GM18858 (cell line): ENCODE measurements at regions not wholly inside any gene's neighbourhood (a gene's known extent, or its start where the extent isn't known, plus 50 kb on each side); places are given as distances from the start of the nearest gene placed in this dataset.
"Not testable (repeated sequence)": the region's sequence is repeated elsewhere in the genome, so short reads cannot be mapped to it uniquely, and the experiment has no call there.

Experiments used
- ATAC-seq: cut with Tn5 transposase; IDR thresholded peaks from one replicate; pipeline ENCODE4 v1.9.1; 2021; ENCODE audit not compliant: unreplicated experiment

DNA sequence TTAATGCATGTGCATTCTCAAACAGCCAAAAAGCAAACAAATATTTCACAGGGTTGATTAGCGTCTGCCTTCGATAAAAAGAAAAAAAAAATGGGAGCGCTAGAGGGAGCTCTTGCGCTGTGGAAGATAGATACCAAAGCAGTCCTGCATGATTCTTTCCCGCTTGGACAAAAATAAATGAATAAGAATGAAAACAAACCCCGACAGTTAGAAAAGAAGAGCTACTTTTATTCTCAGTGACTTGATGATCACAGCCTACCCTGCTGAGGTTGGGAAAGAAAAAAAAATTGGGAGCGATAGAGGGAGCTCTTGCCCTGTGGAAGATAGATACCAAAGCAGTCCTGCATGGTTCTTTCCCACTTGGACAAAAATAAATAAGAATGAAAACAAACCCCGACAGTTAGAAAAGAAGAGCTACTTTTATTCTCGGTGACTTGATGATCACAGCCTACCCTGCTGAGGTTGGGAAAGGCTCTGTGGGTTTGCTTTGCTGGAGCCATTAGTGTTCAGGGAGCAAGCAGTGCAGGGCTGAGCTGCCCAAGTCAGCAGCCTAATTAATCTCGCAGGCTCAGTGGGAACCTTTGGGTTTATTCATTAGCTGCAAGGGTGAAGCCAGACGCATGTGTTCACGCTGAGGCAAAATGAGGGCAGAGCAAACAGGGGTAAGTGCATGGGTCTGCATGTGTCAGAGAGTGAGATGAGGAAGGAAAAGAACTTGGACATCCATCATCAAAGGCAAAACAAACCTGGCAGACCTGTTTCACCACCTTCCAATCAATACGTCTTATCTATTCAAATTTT, 249.3 kb upstream of the PRKX start:
- no peak for ATAC-seq

DNA sequence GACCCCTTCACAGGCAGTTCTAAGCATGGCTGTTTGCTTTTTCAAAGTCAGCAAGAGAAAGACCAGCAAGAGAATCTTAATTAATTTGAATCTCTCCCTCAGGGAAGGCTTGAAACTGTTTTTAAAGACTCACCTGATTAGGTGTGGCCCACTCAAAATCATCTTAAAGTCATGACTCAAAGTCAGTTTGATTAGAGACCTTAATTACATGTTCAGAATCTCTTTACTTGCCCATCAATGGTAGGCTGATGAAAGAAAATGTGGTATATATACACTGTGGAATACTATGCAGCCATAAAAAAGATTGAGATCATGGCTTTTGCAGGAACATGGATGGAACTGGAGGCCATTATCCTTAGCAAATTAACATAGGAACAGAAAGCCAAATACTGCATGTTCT, 247.5 kb upstream of the PRKX start:
- ATAC-seq: no peak

DNA sequence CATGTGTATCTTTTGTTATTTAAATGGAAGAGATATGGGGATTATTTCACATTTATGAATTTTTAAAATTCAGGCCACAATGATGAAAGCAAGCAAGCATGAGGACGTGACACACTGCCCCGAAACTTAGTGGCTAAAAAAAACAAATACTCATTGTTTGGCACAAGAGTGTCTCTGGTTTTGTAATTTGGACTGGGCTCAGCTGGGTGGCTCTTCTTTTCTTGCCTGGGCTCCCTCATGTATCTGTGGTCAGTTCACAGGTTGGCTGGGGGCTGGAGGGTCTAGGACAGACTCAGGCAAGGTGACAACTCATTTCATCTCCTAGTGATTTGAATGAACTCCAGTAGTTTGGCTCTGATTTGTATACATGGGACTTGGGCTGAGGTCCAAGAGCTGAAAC, 238.4 kb upstream of the PRKX start:
- ATAC-seq: no peak

DNA sequence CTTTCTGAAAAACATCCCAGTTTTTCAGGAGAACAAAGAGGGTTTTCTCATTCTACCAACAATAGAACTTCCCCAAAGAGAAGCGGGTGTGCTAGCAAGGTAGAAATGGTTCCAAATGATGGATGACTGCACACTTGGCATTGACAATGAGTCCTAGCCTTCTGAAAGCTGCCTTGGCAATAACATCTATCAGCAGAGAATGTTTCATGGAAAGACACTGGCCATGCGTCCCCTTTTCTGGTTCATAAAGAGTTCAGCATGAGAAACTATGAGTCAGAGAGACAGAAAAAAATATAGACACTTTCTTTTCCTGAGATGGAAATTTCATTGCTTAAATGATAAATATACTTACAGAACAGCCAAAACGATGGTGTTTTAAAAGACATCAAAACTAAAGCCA, 236.9 kb upstream of the PRKX start:
- no peak for ATAC-seq

DNA sequence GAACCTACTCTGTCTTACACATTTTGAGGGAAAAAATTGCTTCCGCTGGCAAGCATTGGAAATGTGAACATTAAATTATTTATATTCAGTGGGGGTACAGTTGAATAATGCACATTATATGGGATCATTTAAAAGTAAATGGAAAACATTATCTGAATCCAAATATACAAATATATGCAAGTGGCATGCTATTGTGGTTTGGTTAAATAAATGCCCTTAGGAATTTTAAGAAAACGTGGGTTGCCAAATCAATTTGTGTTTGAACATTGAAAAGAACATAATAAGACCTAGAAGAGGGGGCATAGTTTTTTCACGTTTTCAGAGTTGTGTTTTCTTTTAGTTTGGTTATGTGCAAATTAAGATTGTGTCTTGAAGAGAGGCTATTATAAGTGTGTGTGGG, 230.5 kb upstream of the PRKX start:
- no peak for ATAC-seq

DNA sequence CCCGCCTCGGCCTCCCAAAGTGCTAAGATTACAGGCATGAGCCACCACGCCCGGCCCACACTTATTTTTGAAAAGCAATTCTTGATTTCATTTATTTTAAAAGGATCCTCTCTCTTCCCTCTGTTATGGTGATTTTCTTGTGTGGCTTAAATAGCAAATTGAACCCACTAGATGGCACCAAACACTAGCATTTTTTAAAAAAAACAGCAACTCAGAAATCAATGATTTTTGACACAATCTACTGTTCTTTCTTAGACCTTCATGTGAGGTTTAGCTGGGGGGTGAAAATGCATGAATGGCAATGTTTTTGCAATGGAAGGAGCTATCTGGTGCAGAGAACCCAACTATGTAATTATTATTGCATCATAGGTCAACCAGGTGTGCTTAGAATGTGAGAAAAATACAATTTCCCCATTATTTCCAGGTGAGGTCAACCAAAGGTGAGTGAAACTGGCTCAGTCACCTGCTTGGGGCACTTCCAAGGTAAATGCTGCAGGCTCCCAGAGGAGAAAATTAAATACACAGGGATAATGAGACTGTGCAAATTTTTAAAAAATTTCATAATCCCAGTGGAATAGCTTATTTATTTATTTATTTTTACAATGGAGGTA, 226.7 kb upstream of the PRKX start:
- no peak for ATAC-seq

DNA sequence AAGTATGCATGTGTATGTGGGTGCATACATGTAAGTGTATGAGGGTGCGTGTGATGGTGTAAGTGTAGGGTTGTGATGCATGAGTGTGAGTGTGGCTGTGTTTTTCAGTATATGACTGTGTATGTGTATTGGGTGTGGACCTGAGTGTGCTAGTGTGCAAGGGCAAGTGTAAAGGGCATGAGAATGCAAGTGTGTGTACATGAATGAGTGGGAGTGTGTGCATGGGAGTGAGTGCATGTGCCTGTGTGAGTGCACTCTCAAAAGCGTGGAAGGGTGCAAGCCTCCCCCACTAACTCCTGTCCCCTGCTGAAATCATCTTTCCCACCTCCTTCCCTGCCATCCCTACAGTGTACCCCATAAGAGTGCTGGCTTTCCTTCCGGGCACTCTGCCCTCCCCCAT, 225.1 kb upstream of the PRKX start:
- no peak for ATAC-seq

DNA sequence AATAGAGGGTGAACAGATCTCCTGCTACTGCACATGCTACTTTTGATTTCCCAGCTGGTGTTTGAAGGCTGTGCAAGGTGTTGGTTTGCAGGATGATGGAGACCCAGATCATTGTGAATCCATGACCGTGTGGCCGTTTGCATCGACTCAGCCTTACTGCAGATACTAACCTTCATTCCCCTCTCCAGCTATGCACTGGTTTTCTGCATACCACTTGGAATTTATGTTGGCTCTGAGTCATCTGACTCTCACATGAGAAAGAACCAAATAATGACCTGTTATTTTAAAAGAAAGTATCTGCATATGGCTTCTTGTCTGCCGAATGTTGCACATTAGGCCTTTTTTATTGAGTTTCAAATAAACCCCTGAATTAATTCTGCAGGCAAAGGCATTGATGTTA, 221.7 kb upstream of the PRKX start:
- not testable (repeated sequence) for ATAC-seq

DNA sequence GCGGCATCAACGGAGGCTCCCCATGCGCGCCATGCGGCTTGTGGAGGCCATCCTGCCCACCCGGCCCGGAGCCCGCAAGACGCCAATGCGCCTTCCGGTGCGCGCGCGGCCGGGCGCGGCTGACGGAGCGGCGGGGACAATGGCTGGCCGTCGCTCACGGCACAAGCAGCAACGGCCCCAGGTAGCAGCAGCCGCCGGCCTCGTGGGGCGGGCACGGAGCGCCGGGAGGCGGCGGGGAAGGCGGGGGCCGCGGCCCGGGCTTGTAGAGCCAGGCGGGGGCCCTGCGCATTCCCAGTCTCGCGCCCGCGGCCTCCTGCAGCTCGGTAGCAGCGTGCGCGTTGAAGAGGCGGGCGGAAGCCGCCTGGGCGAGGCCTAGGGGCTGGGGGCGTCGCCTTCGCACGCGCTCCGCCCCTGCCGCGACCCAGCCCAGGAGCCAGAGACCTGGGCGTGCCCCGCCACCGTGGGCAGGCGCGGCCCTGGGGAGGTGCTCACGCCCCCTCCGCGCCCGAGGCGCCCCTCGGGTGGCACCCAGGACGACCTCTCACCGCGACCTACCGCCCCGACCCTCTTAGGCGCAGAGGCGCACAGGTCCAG, 207.1 kb upstream of the PRKX start:
- ATAC-seq: peak; percentile 96

DNA sequence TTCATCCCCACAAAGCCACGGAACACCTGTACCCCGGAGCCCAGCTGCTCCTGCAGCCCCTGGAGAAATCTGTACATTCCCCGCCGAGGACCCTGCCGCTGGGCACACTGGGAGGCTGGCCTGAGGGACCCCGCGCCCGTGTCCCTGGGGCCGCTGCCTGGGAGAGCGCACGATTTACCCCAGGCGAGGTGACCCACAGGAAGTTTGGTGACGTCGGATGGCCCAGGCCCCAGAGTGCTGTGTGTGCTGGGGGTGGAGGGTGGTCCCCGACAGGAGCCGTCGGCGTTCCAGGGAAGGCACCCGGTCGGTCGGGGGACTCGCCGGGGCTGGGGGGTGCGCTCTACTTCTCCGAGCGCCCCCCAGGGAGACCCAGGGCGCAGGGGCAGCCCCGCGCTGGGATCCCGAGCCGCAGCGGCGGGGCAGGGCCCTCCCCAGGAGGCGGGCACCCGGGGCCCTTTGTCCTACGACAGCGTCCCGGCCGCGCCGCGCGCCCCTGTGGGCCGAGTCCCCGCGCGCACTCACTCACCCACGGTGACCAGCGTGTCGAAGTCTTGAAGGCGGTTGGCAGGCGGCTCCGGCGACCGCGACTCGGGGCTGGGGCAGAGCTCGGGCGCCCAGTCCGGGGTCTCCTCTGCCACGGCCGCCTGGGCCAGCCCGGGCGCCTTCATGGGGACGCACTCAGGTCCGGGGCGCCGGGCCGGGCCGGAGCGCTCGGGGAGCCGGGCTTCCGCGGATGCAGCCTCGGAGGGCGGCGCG, 206.4 kb upstream of the PRKX start:
- ATAC-seq: peak; percentile 26

DNA sequence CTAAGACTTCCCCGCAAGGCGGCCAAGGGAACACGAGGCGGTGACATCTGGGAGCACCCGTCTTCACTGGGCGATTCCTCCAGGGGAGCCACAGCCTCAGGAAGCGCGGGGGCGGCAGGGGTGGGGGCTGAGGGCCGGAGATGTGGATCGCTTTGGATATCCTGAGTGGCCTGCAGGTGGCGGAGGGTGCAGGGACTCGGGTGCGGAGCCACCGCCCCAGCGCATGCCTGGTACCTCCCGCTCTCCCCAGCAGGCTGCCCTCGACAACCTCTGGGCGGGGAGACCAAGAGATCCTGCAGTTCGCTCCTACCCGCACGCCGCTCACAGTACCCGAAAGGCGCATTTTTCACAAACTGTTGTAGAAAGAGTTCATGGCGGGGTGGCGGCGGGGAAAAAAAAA, 201.4 kb upstream of the PRKX start:
- not testable (repeated sequence) for ATAC-seq

DNA sequence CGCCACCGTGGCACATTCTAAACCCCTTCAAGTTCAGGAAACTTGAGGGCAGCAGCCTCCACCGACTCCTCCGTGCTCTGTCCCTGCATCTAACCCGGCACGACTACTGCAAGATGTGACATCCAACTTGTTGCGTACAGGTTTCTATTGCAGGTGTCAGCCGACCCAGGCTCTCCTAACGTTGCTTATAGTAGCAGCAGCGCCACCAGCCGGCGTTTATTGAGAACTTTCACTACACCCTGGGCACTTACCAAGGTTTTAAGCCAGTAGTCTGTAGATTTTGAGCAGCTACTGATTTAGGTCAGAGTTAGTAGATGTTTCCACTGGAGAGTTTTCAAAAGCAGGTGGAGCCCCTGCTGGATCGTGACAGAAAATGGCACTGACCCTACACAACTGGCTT, 200.6 kb upstream of the PRKX start:
- ATAC-seq: not testable (repeated sequence)

DNA sequence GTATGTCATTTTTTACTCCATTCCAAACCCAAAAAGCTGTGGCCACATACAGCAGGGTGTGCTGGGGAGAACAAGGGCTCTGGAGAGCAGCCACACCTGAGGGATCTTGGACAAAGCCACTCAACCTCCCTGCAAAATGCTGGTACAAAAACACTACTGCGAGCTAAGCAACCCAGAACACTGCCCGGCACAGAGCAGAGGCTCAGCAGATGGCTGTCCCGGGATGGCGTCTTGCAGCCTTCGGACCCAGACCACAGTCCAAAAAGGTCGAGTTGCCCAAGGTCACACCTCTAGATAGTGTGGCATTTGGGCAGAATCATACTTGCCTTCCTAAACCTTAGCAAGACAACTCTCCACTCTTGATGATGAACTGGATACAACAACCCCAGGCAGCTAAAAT, 197.6 kb upstream of the PRKX start:
- ATAC-seq: not testable (repeated sequence)

DNA sequence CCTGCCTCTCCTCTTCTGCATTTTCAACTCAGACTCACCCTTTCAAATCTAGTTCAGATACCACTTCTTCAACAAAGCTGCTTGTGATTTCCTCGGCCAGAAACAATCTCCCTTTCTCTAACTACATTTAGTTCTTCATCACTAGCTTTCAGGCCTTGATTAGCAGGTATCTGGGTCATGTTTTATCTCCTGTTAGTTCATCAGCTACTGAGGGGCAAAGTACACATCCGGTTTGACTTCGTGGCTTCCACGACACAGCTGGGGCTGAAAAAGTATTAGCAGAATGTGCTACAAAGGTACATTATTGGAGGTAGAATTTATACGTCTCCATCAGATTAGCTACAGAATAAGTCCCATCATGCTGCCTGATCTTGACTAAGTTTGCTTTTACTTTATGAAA, 197.2 kb upstream of the PRKX start:
- not testable (repeated sequence) for ATAC-seq

DNA sequence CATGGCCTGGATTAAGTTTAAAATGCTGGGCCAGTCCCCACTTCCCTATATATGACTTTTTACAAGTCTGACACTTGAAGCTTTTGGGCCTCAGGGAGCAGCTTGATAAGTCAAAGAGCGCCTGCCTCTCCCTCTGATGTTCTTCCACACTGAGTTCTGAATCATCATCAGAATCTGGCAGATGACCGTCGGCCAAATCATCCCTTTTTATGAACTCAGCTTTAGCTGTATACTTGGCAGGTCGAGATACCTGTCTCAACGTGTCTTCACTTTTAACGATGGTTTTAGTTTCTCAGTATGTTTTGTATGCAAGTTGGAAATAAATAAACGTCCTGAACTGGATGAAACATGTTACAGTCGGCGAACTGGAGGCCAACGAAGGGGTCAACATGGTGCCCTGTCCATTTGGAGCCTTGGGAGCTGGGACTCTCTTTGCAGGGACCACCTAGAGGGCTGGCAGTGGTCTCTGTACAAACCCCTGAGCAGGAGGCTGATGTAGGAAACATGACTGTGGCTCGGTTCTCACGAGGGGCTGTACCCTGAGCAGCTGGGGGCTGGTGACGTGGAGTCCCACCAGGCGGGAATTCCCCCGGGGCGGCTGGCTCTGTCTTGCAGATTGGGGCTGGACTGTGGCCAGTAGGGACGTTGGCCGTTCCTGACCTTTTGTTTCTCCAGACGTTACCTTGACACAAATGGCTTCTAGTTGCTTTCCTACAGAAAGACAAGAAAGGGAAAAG, 192.2 kb upstream of the PRKX start:
- not testable (repeated sequence) for ATAC-seq

DNA sequence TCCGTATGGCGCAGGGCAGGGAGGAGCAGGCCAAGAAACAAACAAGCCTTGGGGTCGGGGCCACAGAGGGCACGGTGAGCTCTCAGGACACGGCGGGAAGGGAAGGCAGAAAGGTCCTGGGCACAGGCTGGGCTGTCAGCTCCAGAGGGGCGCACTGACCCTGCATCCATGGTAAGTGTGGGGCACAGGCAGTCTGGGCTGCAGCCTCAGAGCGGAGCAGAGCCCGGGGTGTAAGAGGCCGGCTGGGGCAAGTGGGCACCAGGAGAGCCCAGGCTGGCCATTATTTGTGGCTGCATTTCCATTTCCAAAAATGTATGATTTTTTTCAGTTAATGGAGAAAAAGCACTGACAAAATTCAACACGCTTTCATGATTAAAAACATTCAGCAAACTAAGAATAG, 188.8 kb upstream of the PRKX start:
- not testable (repeated sequence) for ATAC-seq

DNA sequence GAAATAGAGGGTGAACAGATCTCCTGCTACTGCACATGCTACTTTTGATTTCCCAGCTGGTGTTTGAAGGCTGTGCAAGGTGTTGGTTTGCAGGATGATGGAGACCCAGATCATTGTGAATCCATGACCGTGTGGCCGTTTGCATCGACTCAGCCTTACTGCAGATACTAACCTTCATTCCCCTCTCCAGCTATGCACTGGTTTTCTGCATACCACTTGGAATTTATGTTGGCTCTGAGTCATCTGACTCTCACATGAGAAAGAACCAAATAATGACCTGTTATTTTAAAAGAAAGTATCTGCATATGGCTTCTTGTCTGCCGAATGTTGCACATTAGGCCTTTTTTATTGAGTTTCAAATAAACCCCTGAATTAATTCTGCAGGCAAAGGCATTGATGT, 183.3 kb upstream of the PRKX start:
- ATAC-seq: not testable (repeated sequence)

DNA sequence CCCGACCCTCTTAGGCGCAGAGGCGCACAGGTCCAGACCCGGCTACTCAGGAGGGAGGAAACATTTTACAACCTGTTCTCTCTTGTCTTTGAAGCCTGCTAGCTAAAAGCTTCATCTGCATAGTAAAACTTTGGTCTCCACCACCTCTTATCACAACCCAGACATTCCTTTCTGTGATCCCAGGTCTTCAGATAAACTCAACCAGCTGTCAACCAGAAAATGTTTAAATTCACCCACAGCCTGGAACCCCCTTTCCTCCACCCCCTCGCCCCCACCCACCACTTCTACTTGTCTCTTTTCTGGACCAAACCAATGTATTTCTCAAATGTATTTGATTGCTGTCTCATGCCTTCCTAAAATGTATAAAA, 169.1 kb upstream of the PRKX start:
- not testable (repeated sequence) for ATAC-seq

DNA sequence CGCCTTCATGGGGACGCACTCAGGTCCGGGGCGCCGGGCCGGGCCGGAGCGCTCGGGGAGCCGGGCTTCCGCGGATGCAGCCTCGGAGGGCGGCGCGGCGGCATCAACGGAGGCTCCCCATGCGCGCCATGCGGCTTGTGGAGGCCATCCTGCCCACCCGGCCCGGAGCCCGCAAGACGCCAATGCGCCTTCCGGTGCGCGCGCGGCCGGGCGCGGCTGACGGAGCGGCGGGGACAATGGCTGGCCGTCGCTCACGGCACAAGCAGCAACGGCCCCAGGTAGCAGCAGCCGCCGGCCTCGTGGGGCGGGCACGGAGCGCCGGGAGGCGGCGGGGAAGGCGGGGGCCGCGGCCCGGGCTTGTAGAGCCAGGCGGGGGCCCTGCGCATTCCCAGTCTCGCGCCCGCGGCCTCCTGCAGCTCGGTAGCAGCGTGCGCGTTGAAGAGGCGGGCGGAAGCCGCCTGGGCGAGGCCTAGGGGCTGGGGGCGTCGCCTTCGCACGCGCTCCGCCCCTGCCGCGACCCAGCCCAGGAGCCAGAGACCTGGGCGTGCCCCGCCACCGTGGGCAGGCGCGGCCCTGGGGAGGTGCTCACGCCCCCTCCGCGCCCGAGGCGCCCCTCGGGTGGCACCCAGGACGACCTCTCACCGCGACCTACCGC, 168.6 kb upstream of the PRKX start:
- ATAC-seq: peak; percentile 97

DNA sequence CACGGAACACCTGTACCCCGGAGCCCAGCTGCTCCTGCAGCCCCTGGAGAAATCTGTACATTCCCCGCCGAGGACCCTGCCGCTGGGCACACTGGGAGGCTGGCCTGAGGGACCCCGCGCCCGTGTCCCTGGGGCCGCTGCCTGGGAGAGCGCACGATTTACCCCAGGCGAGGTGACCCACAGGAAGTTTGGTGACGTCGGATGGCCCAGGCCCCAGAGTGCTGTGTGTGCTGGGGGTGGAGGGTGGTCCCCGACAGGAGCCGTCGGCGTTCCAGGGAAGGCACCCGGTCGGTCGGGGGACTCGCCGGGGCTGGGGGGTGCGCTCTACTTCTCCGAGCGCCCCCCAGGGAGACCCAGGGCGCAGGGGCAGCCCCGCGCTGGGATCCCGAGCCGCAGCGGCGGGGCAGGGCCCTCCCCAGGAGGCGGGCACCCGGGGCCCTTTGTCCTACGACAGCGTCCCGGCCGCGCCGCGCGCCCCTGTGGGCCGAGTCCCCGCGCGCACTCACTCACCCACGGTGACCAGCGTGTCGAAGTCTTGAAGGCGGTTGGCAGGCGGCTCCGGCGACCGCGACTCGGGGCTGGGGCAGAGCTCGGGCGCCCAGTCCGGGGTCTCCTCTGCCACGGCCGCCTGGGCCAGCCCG, 167.9 kb upstream of the PRKX start:
- peak; percentile 26 for ATAC-seq
